Prostate gland (tissue), 2 donors: ENCODE measurements at regions not wholly inside any gene's neighbourhood (a gene's known extent, or its start where the extent isn't known, plus 50 kb on each side); places are given as distances from the start of the nearest gene placed in this dataset.

Source experiments
- DNase-seq: peaks from one replicate; pipeline ENCODE4 v3.0.0-alpha.2; 2019; ENCODE audit warnings: low spot score
- H3K27ac ChIP-seq, 2 donors: fragments of 200-600 bp; sonication (generic); 2 replicates each; pipeline ENCODE4 v1.5.1; 2017 to 2019
- H3K27me3 ChIP-seq: fragments of 200-600 bp; sonication (generic); replicated peaks from 2 replicates; pipeline ENCODE4 v1.5.1; 2019; ENCODE audit not compliant: insufficient read depth
- H3K36me3 ChIP-seq, 2 donors: fragments of 200-600 bp; sonication (generic); 1 replicate in 1 of 2; 2 replicates in 1 of 2; pipeline versions ENCODE4 v1.5.1 to v1.8.1; 2017 to 2019
- H3K4me1 ChIP-seq: fragments of 200-600 bp; sonication (generic); replicated peaks from 2 replicates; pipeline ENCODE4 v1.5.1; 2019
- H3K4me3 ChIP-seq, 2 donors: fragments of 200-600 bp; sonication (generic); 2 replicates each; pipeline ENCODE4 v1.5.1; 2017 to 2019
- H3K9me3 ChIP-seq: fragments of 200-600 bp; sonication (generic); 2 replicates; pipeline ENCODE4 v1.5.1; 2017
- POLR2A ChIP-seq: fragments of 450-650 bp; IDR thresholded peaks from one replicate; pipeline ENCODE4 v1.6.1; 2016; ENCODE audit warnings: antibody characterized with exemption, mild to moderate bottlenecking
- POLR2AphosphoS5 ChIP-seq: sonication (generic); formaldehyde crosslinking; IDR thresholded peaks from one replicate; pipeline ENCODE4 v1.6.1; 2017; ENCODE audit warnings: antibody characterized with exemption
- WGBS: methylation state at CpG from one replicate; pipeline ENCODE4 v1.1.5; 2018; 5-methylcytosine and 5-hydroxymethylcytosine counted together
- intact Hi-C: fragments of 100-400 bp; cut with DNase I; formaldehyde crosslinking; loops from one replicate; pipeline ENCODE4 v1.14.2; 2022
- TF ChIP-seq, protein P1 (sequence below), 4 experiments: fragments of 200-600 bp in 2 of 4; fragments of 450-650 bp in 2 of 4; sonication (generic) in 2 of 4; IDR thresholded peaks; 1 replicate in 3 of 4; 2 replicates in 1 of 4; pipeline ENCODE4 v1.5.1; 2016 to 2019; ENCODE audit warnings: antibody characterized with exemption in 4 of 4, mild to moderate bottlenecking in 2 of 4, moderate library complexity in 2 of 4

DNA sequence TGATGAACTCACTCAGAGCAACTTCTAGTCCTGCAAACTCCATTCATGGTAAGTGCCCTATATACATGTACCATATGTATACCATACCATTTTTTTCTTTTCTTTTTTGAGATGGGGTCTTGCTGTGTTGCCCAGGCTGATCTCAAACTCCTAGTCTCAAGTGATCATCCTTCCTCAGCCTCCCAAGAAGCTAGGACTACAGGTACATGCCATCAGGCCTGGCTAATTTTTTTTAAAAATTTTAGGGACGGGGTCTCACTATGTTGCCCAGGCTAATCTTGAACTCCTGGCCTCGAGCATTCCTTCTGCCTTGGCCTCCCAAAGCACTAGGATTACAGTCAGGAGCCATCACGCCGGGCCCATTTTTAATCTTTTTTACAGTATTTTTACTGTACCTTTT is 67.3 kb upstream of the MFGE8 start:
- intact Hi-C loops: no loop called here
- no peak overlapping the region for H3K27ac ChIP-seq
- H3K4me3 ChIP-seq: no peak overlapping the region
- no peak for DNase-seq
- H3K4me1 ChIP-seq: no peaks in the 10 kb centered on the region
- WGBS: 84% methylated on average over 4 of the region's 4 CpGs
- H3K36me3 ChIP-seq: no peaks in the 10 kb centered on the region
- no peaks in the 10 kb centered on the region for H3K9me3 ChIP-seq
- H3K27me3 ChIP-seq: no peaks in the 10 kb centered on the region
- TF ChIP-seq, protein P1, sequence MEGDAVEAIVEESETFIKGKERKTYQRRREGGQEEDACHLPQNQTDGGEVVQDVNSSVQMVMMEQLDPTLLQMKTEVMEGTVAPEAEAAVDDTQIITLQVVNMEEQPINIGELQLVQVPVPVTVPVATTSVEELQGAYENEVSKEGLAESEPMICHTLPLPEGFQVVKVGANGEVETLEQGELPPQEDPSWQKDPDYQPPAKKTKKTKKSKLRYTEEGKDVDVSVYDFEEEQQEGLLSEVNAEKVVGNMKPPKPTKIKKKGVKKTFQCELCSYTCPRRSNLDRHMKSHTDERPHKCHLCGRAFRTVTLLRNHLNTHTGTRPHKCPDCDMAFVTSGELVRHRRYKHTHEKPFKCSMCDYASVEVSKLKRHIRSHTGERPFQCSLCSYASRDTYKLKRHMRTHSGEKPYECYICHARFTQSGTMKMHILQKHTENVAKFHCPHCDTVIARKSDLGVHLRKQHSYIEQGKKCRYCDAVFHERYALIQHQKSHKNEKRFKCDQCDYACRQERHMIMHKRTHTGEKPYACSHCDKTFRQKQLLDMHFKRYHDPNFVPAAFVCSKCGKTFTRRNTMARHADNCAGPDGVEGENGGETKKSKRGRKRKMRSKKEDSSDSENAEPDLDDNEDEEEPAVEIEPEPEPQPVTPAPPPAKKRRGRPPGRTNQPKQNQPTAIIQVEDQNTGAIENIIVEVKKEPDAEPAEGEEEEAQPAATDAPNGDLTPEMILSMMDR (IDR thresholded peaks at IDR 0.05): no peak
- no peak for TF ChIP-seq POLR2A
- no peak for TF ChIP-seq POLR2AphosphoS5

DNA sequence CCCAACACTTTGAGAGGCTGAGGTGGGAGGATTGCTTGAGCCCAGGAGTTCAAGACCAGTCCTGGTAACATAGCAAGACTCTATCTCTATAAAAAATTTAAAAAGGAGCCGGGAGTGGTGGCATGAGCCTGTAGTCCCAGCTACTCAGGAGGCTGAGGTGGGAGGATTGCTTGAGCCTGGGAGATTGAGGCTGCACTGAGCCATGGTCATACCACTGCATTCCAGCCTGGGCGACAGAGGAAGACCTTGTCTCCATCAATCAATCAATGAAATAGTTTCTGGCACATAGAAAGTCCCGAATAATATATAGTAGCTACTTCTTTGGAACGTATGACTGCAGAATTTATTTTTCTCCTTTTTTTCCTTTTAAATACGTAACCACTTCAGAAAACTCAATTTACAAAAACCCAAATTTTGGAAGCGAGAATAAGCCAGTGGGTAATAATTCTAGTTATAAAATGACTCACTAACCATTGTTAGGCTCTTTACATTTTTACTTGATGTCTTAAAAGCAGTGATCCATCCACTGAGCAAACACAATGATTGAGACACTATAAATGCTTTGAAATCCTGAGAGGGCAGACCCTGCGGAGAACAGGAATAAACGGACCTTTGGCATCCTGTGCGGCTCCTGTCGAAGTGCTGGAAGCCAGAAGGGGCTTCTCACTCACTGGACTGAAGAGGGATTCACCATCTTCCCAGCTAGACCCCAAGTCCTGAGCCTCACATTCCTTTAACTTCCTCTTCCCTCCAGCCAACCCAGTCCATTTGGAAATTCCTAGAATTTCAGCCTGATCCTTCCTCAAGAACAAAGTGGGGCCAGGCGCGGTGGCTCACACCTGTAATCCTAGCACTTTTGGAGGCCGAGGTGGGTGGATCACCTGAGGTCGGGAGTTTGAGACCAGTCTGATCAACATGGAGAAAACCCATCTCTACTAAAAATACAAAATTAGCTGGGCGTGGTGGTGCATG is 68.4 kb upstream of the MFGE8 start:
- Histone ChIP-seq H3K36me3 (no peaks in the 10 kb centered on the region), H3K27ac (no peak overlapping the region), H3K27me3 (no peaks in the 10 kb centered on the region), H3K4me1 (no peaks in the 10 kb centered on the region), H3K4me3 (no peak overlapping the region), H3K9me3 (no peaks in the 10 kb centered on the region)
- no peak for DNase-seq
- TF ChIP-seq POLR2A: no peak
- TF ChIP-seq, protein P1 (IDR thresholded peaks at IDR 0.05): no peak
- no peak for TF ChIP-seq POLR2AphosphoS5
- WGBS: 50% methylated on average over 15 of the region's 15 CpGs
- intact Hi-C loops: no loop called here

DNA sequence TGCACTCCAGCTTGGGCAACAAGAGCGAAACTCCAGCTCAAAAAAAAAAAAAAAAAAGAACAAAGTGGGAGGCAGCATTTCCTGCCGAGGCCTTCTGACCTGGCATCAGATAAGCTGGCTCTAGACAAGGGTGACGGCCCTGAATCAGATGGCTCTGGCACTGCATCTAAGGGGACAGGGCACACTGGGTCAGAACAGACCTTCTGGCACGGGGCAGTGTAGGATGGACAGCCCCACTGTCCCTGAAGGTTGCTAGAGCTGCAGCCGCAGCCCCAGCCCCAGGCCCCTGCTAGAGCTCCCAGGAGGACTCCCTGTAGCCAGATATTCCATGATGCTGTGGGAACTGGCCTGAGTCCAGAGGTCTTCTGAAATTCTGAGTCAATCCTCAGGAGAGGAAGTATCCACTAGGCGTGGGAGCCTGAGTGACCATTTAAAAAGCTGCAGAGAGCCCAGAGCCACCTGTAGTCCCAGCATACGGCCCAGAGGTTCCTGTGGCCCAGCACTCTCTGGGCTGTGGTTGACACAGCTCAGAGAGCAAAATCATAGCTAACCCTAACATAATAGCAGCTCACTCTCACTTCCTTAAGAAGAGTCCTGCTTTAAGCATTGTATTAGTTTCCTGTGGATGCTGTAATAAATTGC is 69.2 kb upstream of the MFGE8 start:
- TF ChIP-seq POLR2AphosphoS5 (no peak), POLR2A (no peak)
- TF ChIP-seq, protein P1 (IDR thresholded peaks at IDR 0.05): no peak

DNA sequence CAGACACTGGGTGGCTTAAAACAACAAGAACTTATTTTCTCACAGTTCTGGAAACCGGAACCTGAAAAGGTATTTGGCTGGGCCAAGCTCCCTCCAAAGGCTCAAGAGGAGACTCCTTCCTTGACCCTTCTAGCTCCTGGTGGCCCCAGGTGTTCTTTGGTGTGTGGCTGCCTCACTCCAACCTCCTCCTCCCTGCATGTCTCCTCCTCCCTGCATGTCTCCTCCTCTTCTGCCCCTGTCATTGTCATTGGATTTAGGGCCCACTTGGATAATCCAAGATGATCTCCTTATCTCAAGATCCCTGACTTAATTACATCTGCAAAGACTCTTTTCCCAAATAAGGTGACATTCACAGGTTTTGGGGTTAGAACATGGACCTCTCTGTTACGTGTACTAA is 69.8 kb upstream of the MFGE8 start:
- intact Hi-C loops: no loop called here
- Histone ChIP-seq H3K36me3 (no peaks in the 10 kb centered on the region), H3K27ac (no peak overlapping the region), H3K4me1 (no peaks in the 10 kb centered on the region), H3K27me3 (no peaks in the 10 kb centered on the region), H3K4me3 (no peak overlapping the region), H3K9me3 (no peaks in the 10 kb centered on the region)
- no peak for TF ChIP-seq POLR2AphosphoS5
- no peak for TF ChIP-seq POLR2A
- TF ChIP-seq, protein P1 (IDR thresholded peaks at IDR 0.05): no peak
- WGBS: 92% methylated on average over 2 of the region's 2 CpGs
- DNase-seq: no peak

More for the DNA sequence above, 69.2 kb upstream of the MFGE8 start:
- Histone ChIP-seq H3K36me3 (no peaks in the 10 kb centered on the region), H3K27me3 (no peaks in the 10 kb centered on the region), H3K27ac (no peak overlapping the region), H3K4me1 (no peaks in the 10 kb centered on the region), H3K9me3 (no peaks in the 10 kb centered on the region), H3K4me3 (no peak overlapping the region)
- DNase-seq: no peak
- intact Hi-C loops: no loop called here
- 55% methylated on average over 7 of the region's 7 CpGs for WGBS
